HL-60/S4 (cell line): ENCODE measurements at regions not wholly inside any gene's neighbourhood (a gene's known extent, or its start where the extent isn't known, plus 50 kb on each side); places are given as distances from the start of the nearest gene placed in this dataset.

Source experiments
- in situ Hi-C: fragments of 300-500 bp; cut with MboI; formaldehyde crosslinking; loops from 2 replicates; pipeline ENCODE4 v1.14.3; 2022; ENCODE audit warnings: low sequenced_read_pairs

GRCh38 chr7:18081617-18082016 lies 54.0 kb upstream of the PRPS1L1 start:
- in situ Hi-C loops: no loop called here

GRCh38 chr7:18082169-18082568 lies 54.5 kb upstream of the PRPS1L1 start:
- in situ Hi-C loops: no loop called here

GRCh38 chr7:18086165-18087025 lies 58.7 kb upstream of the PRPS1L1 start:
- in situ Hi-C loops: no loop called here

DNA sequence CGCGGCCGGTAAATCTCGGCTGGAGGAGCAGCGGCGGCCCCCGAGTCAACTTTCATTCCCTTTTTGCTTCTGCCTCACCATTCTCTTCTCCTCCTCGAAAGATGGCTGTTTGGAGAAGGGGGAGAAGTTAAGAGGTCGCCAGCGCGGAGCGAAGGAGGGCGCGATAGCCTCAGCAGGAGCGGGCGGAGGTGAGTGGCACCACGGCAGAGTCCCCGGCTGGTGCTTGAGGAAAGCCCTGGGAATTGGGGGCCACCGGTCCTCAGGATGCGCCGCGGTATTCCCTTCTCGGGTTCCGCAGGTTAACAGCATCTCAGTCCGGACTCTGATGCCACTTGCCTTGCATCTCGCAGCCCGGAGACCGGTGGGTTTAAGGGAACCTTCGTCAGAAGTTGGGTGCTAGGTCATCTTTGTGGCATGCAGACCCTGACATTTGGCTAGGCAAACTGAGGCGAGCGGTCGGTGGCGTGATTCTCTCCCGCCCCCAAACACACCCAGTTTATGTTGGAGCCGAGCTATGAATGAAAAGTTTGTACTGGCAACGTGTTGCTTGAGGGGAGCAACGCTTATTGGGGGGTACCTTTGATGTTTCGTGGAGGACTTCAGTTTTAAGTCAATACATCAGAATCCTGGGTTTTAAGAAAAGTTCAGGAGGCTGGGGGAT lies 59.5 kb upstream of the PRPS1L1 start:
- in situ Hi-C loops: no loop called here

DNA sequence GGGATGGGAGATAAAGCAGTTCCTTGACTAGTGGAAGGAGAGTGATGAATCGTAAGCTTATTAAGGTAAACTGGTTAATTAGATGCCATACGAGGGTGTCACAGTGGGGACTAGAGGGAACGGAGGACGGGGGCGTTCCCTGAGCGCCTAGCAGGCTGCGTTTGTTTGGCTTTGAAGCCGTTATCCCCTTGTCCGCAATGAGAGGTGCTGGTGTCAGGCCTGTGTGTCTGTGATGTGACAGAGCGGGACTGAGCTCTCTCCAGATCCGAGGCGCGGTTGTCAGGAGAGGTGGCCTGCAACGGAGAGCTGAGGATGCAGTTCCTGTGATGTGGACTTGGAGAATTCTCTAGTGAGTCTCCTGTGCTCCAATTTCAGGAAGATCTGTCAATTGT lies 60.0 kb upstream of the PRPS1L1 start:
- in situ Hi-C loops: no loop called here

DNA sequence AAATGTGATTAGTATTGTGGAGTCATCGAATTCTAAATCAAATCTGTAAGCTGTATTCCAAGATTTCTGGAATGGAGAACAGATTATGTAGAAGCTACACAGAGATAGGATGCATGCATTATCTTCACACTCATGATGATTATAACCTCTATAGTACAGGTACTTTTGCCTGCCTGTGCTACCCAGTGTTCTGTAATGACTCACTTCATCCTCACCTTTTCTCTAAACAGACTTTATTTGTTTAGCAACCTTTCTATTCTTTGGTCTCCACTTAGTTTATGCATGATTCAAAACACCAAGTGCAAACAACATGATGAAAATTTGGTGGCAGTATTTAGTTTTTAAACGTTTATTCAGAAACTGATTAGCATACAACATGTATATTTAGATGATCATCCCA lies 68.4 kb upstream of the PRPS1L1 start:
- in situ Hi-C loops: no loop called here

DNA sequence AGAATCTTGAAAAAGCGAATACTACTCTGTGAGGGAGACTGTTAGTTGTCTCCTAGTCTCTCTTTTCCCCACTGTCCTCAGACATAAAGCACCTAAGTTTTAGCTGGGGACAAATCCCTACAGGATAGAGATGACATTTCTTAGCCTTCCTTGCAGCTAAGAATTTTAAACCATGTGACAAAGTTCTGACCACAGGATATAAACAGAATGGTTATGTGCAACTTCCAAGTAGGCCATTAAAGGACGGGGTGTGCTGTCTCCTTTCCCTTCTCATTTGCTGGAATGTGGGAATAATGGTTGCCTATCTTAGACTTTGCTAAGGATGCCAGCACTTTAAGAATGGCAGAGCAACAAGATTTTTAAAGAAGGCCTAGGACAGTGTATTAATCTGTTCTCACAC lies 74.9 kb upstream of the PRPS1L1 start:
- in situ Hi-C loops: no loop called here

DNA sequence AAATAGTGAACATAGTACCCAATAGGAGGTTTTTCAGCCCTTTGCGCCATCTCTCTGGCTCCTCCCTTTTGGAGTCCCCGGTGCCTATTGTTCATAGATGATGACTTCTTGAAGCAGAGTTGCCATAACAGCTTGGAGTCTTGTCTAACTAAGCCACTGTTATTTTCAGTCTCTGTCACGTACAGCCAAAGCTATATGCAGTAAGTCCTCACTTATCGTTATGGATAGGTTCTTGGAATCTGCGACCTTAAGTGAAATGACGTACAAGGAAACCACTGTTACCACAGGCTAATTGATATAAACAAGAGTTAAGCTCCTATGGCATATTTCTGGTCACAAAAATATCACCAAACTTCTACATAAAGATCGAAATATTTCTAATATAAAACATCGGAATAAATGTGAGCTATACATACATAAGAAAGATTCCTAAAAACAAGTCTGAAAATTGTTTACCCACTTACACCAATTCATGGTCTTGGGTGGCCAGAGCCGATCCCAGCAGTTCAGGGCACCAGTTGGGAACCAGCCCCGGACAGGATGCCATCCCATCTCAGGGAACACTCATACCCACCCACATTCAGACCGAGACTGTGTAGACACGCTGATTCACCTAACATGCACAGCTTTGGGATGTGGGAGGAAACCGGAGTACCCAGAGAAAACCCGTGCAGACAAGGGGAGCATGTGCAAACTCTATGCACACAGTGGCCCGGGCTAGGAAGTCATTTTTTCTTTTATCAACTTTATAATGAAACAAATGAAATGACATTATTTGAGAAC lies 76.0 kb upstream of the PRPS1L1 start:
- in situ Hi-C loops: no loop called here

DNA sequence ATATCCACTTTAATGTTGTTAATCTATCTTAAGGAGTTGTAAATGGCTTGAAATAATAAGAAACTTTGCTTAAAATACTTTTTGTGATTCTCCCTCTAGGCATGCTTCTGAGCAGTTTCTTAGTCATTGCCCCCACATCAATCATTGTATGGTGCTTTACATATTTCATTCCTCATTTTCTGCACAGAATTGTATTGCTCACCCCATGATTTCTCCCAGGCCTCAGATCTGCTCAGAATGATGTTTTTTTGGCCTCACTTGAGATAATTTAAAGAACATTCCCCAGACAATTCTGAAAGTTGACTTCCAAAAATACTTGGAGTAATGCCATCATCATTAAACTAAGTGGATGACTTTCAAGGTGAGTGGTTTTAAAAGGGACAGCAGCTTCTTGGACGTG lies 82.1 kb upstream of the PRPS1L1 start:
- in situ Hi-C loops: no loop called here

GRCh38 chr7:18116661-18117060 lies 89.0 kb upstream of the PRPS1L1 start:
- in situ Hi-C loops: no loop called here

DNA sequence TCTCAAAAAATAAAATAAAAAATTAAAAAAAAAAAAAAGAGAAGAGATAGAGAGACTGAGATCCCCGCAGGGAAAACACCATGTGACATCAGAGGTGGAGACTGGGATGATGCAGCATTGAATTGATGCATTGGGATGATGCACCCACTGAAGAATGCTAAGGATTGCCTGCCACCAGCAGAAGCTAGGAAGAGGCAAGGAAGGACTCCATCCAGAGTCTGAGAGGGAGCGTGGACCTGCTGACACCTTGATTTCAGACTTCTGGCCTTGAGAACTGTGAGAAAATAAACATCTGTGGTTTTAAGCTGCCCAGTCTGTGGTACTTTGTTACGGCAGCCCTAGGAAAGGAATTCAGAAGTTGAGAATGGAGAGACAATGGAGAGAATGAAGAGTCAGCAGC lies 89.8 kb upstream of the PRPS1L1 start:
- in situ Hi-C loops: no loop called here

DNA sequence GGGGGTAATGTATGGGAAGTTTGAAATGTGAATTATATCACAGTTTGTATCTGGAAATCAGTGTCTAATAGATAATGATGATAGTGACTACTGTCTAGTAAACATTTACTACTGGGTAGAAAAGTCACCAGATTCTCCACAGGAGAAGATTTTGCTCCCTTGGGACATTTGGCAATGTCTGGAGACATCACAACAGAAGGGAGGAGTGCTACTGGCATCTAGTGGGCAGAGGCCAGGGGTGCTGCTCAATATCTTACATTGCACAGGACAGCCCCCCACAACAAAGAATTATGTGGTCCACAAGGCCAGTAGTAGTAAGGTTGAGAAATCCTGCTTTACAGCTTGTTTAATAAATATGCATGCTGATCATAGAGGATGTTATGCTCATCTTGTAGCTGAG lies 92.3 kb upstream of the PRPS1L1 start:
- in situ Hi-C loops: no loop called here

- in situ Hi-C loops: no loop called here
Measured at GRCh38 chr7:18123508-18124239, 96.0 kb upstream of the PRPS1L1 start.

- in situ Hi-C loops: no loop called here
Measured at GRCh38 chr7:18125476-18125875, 97.8 kb upstream of the PRPS1L1 start.

DNA sequence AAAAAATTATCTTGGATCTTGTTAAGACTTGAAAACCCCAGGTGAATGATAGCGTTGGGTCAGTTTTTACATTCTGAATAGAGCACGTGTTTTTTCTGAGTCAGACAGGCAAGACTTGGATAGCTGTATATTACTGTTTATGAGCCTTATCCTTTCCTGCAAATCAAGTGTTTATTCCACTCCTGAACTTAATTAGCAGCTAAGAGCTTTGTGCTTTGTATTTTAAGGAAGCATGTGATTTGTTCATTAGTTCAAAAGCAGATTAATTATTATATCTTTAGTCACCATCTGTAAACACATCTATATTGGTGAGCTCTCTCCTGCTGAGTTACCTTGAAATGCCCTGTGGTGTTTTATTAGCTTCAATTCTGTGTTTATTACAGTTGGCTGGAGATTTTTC lies 98.6 kb upstream of the PRPS1L1 start:
- in situ Hi-C loops: no loop called here

GRCh38 chr7:18128846-18129245 lies 101.2 kb upstream of the PRPS1L1 start:
- in situ Hi-C loops: no loop called here

DNA sequence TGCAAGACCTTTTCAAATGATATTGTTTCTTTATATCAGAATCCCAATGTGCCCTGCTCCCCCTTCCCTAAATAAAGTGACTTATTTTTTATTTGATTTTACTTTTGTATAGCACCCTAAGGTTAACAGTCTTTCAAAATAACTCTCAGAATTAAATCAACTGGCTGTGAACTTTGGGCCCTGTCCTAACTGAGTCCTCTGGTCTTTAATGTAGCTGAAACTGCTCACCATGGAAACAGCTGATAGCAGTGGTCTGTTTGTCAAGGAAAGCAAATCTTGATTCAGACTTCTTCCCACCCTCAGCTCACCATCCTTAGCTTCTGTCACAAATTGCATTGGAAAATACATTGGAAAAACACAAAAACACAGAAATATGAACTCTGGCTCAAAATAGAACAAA lies 105.2 kb upstream of the PRPS1L1 start:
- in situ Hi-C loops: no loop called here

DNA sequence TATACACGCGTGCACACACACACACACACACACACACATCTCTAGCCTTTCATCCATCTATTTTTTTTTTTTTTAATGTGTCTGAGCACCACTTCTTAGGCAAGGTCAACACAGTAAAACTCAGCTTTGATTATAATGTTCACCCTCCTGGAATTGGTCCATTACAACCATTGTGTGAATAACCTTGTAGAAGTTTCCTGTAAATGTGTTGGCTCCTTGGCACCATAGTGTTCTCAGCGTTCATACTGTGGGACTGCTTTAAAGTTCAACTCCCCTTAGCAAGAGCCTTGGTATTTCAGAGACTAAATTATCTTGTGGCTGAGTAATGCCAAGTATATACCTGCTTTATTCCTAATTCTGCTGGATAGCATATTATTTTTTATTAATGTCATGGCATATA lies 106.3 kb upstream of the PRPS1L1 start:
- in situ Hi-C loops: no loop called here

- in situ Hi-C loops: no loop called here
Measured at GRCh38 chr7:18140943-18141342, 113.3 kb upstream of the PRPS1L1 start.

DNA sequence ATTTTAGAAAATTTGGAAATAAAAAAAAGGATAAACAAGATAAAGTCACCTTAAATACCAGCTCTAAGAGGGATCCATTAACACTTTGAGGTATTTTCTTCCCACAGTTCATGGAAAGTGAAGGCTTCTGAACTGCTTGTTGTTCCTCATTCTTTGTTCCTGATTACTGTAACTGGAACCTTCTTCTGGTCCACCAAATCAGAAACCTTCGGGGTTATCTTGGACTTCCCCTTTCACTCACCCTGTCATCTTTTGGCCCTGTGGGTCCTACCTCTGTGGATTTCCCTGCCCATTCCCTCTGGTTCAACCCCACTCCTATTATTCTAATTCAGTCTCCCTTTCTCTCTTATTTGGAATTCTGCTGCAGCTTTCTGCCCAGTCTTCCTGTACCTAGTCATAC lies 116.5 kb upstream of the PRPS1L1 start:
- in situ Hi-C loops: no loop called here

DNA sequence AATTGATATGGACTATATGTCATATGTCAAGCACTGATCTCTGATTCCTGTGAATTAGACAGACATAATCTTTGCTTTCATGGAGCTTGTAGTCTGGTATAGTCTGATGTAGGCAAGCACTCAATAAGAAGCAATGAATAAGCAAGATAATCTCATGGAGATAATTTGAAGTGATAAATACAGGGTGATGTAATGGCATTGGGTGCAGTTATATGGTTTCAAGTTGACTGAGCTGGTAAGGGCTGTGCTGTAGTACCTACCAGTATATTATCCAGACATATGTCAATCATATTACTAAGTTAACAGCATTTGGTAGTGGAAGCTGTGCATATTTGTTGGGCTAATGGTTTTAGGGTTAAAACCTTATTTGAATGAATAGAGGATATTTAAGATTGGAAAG lies 117.5 kb upstream of the PRPS1L1 start:
- in situ Hi-C loops: no loop called here
